GM19452 (cell line): ENCODE measurements at regions not wholly inside any gene's neighbourhood (a gene's known extent, or its start where the extent isn't known, plus 50 kb on each side); places are given as distances from the start of the nearest gene placed in this dataset.
"Not testable (repeated sequence)": the region's sequence is repeated elsewhere in the genome, so short reads cannot be mapped to it uniquely, and the experiment has no call there.

Experiments used
- ATAC-seq: cut with Tn5 transposase; IDR thresholded peaks from one replicate; pipeline ENCODE4 v1.9.1; 2021; ENCODE audit not compliant: unreplicated experiment

GRCh38 chr6:97885325-97885724, 602.3 kb upstream of the MMS22L start:
- ATAC-seq = no peak

GRCh38 chr6:97885828-97886227, 602.8 kb upstream of the MMS22L start:
- ATAC-seq = no peak

- no peak for ATAC-seq
Observed at GRCh38 chr6:97901531-97901930, 618.5 kb upstream of the MMS22L start.

- no peak for ATAC-seq
Observed at GRCh38 chr6:97909380-97909779, 626.4 kb upstream of the MMS22L start.

- no peak for ATAC-seq
Observed at GRCh38 chr6:97913721-97914120, 630.7 kb upstream of the MMS22L start.

GRCh38 chr6:97914912-97915311, 631.9 kb upstream of the MMS22L start:
- ATAC-seq = no peak

- ATAC-seq = no peak
Observed at GRCh38 chr6:97915537-97915936, 632.5 kb upstream of the MMS22L start.

- ATAC-seq = no peak
Observed at GRCh38 chr6:97917369-97917768, 634.4 kb upstream of the MMS22L start.

GRCh38 chr6:97919046-97919445, 636.0 kb upstream of the MMS22L start:
- ATAC-seq = no peak

- no peak for ATAC-seq
Observed at GRCh38 chr6:97919631-97920030, 636.6 kb upstream of the MMS22L start.

GRCh38 chr6:97923249-97923648, 640.2 kb upstream of the MMS22L start:
- no peak for ATAC-seq

GRCh38 chr6:97925504-97925903, 642.5 kb upstream of the MMS22L start:
- no peak for ATAC-seq

- no peak for ATAC-seq
Observed at GRCh38 chr6:97939440-97940168, 656.6 kb upstream of the MMS22L start.

- no peak for ATAC-seq
Observed at GRCh38 chr6:97947841-97948240, 664.8 kb upstream of the MMS22L start.

- no peak for ATAC-seq
Observed at GRCh38 chr6:97958134-97958533, 675.1 kb upstream of the MMS22L start.

GRCh38 chr6:97963193-97963592, 680.2 kb upstream of the MMS22L start:
- no peak for ATAC-seq

GRCh38 chr6:97969065-97969464, 686.0 kb upstream of the MMS22L start:
- no peak for ATAC-seq

GRCh38 chr6:97977084-97977483, 694.1 kb upstream of the MMS22L start:
- no peak for ATAC-seq

- no peak for ATAC-seq
Observed at GRCh38 chr6:97978855-97979271, 695.8 kb upstream of the MMS22L start.

- not testable (repeated sequence) for ATAC-seq
Observed at GRCh38 chr6:97979285-97979684, 696.3 kb upstream of the MMS22L start.

GRCh38 chr6:97989451-97989850, 706.4 kb upstream of the MMS22L start:
- no peak for ATAC-seq

GRCh38 chr6:97995158-97995557, 712.1 kb upstream of the MMS22L start:
- no peak for ATAC-seq

- no peak for ATAC-seq
Observed at GRCh38 chr6:98002678-98003077, 719.7 kb upstream of the MMS22L start.
